Caco-2 (cell line): ENCODE measurements at regions not wholly inside any gene's neighbourhood (a gene's known extent, or its start where the extent isn't known, plus 50 kb on each side); places are given as distances from the start of the nearest gene placed in this dataset.

Experiments used
- BruUV-seq: library from RNA; stranded (reverse); fragments of 400-500 nt; replicated peaks from 2 replicates; lab custom pipeline; 2021; lab: Mats Ljungman, UMichigan
- CTCF ChIA-PET: fragments of 300-600 bp; sonication (Branson Sonifier 250); formaldehyde crosslinking; loops from one replicate; lab custom pipeline; 2022; ENCODE audit warnings: antibody characterized with exemption; lab: Charles Lee
- POLR2A ChIA-PET: fragments of 300-600 bp; sonication (Branson Sonifier 250); formaldehyde crosslinking; loops from one replicate; lab custom pipeline; 2022; ENCODE audit warnings: antibody characterized with exemption; lab: Charles Lee
- DNase-seq, 2 experiments: peaks; one replicate each; pipeline versions ENCODE4 v3.0.0 to v3.0.0-alpha.2; 2020 to 2022
- H3K27me3 ChIP-seq: replicated peaks from 2 replicates; pipeline ENCODE4 v1.6.0; 2011; ENCODE audit warnings: low read length; ENCODE audit not compliant: control insufficient read depth, insufficient read depth
- H3K36me3 ChIP-seq: 2 replicates; pipeline ENCODE4 v1.5.1; 2011; ENCODE audit warnings: low read length; ENCODE audit not compliant: control insufficient read depth, insufficient read depth
- H3K4me1 ChIP-seq: fragments of 250-450 bp; sonication (Bioruptor Pico); 2 replicates; pipeline ENCODE4 v1.5.1; 2020; ENCODE audit warnings: mild to moderate bottlenecking
- H3K4me3 ChIP-seq: 2 replicates; pipeline ENCODE4 v1.5.1; 2011; ENCODE audit warnings: low read depth, mild to moderate bottlenecking, control low read depth, low read length
- H3K9me3 ChIP-seq: fragments of 250-450 bp; sonication (Bioruptor Pico); 2 replicates; pipeline ENCODE4 v1.5.1; 2020; ENCODE audit warnings: mild to moderate bottlenecking, moderate library complexity
- H3K27ac Mint-ChIP-seq: one replicate; pipeline ENCODE4 v1.8.0; 2022; ENCODE audit warnings: mixed read lengths; ENCODE audit not compliant: unreplicated experiment
- H3K27me3 Mint-ChIP-seq: one replicate; pipeline ENCODE4 v1.8.0; 2022; ENCODE audit warnings: mixed read lengths; ENCODE audit not compliant: insufficient read depth, unreplicated experiment
- H3K36me3 Mint-ChIP-seq: one replicate; pipeline ENCODE4 v1.8.0; 2022; ENCODE audit warnings: mild to moderate bottlenecking, mixed read lengths; ENCODE audit not compliant: insufficient read depth, unreplicated experiment
- H3K4me1 Mint-ChIP-seq: one replicate; pipeline ENCODE4 v1.8.0; 2022; ENCODE audit warnings: low read depth, mixed read lengths; ENCODE audit not compliant: unreplicated experiment
- H3K4me3 Mint-ChIP-seq: one replicate; pipeline ENCODE4 v1.8.0; 2022; ENCODE audit warnings: mild to moderate bottlenecking, moderate library complexity, mixed read lengths; ENCODE audit not compliant: unreplicated experiment
- H3K9me3 Mint-ChIP-seq: one replicate; pipeline ENCODE4 v1.8.0; 2022; ENCODE audit warnings: mixed read lengths; ENCODE audit not compliant: unreplicated experiment
- CTCF ChIP-seq, 2 experiments: fragments of 200-600 bp in 1 of 2; IDR thresholded peaks; 1 replicate in 1 of 2; 2 replicates in 1 of 2; pipeline versions ENCODE4 v1.5.1 to v1.8.0; 2011 to 2022; ENCODE audit warnings: antibody characterized with exemption in 1 of 2, control low read depth in 1 of 2, inconsistent platforms in 1 of 2, low read depth in 1 of 2, low read length in 1 of 2, mild to moderate bottlenecking in 1 of 2, moderate library complexity in 1 of 2; ENCODE audit not compliant: insufficient read depth in 1 of 2, severe bottlenecking in 1 of 2, unreplicated experiment in 1 of 2
- intact Hi-C: fragments of 100-400 bp; cut with micrococcal nuclease; formaldehyde crosslinking; loops from one replicate; pipeline ENCODE4 v1.10.0; 2022; ENCODE audit not compliant: unreplicated experiment

GRCh38 chr1:4483021-4483625 is 171.3 kb upstream of the AJAP1 start:
- Mint-ChIP-seq H3K4me3 (no peak overlapping the region), H3K27me3 (no peaks in the 10 kb centered on the region), H3K4me1 (no peaks in the 10 kb centered on the region), H3K9me3 (no peaks in the 10 kb centered on the region), H3K27ac (no peak overlapping the region), H3K36me3 (no peaks in the 10 kb centered on the region)
- Histone ChIP-seq H3K9me3 (no peaks in the 10 kb centered on the region), H3K4me3 (no peak overlapping the region), H3K36me3 (no peaks in the 10 kb centered on the region), H3K27me3 (no peaks in the 10 kb centered on the region), H3K4me1 (no peaks in the 10 kb centered on the region)
- ChIA-PET POLR2A (no interaction called here), CTCF (no interaction called here)
- BruUV-seq = no TSS peak
- intact Hi-C loops = no loop called here
- no peak for DNase-seq
- no peak for TF ChIP-seq CTCF (IDR thresholded peaks at IDR 0.05; ENCODE audit: insufficient read depth in 1 of 2, low read depth in 1 of 2, low read length in 1 of 2, severe bottlenecking in 1 of 2, unreplicated experiment in 1 of 2)

- H3K36me3 Mint-ChIP-seq = no peaks in the 10 kb centered on the region
These were observed 169.0 kb upstream of the AJAP1 start for GRCh38 chr1:4485398-4485797.

GRCh38 chr1:4485878-4486277 is 168.5 kb upstream of the AJAP1 start:
- no peak for DNase-seq
- H3K27me3 Mint-ChIP-seq = peaks cover 2% of the 10 kb centered on the region
- intact Hi-C loops = no loop called here
- no peaks in the 10 kb centered on the region for H3K36me3 ChIP-seq
- no peaks in the 10 kb centered on the region for H3K4me1 ChIP-seq
- no peak for TF ChIP-seq CTCF (IDR thresholded peaks at IDR 0.05; ENCODE audit: insufficient read depth in 1 of 2, low read depth in 1 of 2, low read length in 1 of 2, severe bottlenecking in 1 of 2, unreplicated experiment in 1 of 2)
- no TSS peak for BruUV-seq
- peaks cover 4% of the 10 kb centered on the region for H3K9me3 Mint-ChIP-seq
- ChIA-PET CTCF (no interaction called here), POLR2A (no interaction called here)
- no peak overlapping the region for H3K27ac Mint-ChIP-seq
- no peaks in the 10 kb centered on the region for H3K36me3 Mint-ChIP-seq
- H3K4me3 ChIP-seq = no peak overlapping the region
- H3K4me3 Mint-ChIP-seq = no peak overlapping the region
- H3K27me3 ChIP-seq = no peaks in the 10 kb centered on the region
- no peaks in the 10 kb centered on the region for H3K9me3 ChIP-seq
- H3K4me1 Mint-ChIP-seq = no peaks in the 10 kb centered on the region

More at GRCh38 chr1:4485398-4485797, 169.0 kb upstream of the AJAP1 start:
- DNase-seq = no peak
- Mint-ChIP-seq H3K27ac (no peak overlapping the region), H3K9me3 (no peaks in the 10 kb centered on the region), H3K27me3 (no peaks in the 10 kb centered on the region), H3K4me3 (no peak overlapping the region), H3K4me1 (no peaks in the 10 kb centered on the region)
- Histone ChIP-seq H3K36me3 (no peaks in the 10 kb centered on the region), H3K4me1 (no peaks in the 10 kb centered on the region), H3K4me3 (no peak overlapping the region), H3K27me3 (no peaks in the 10 kb centered on the region), H3K9me3 (no peaks in the 10 kb centered on the region)
- TF ChIP-seq CTCF (IDR thresholded peaks at IDR 0.05; ENCODE audit: insufficient read depth in 1 of 2, low read depth in 1 of 2, low read length in 1 of 2, severe bottlenecking in 1 of 2, unreplicated experiment in 1 of 2) = no peak
- CTCF ChIA-PET = no interaction called here
- intact Hi-C loops = no loop called here
- POLR2A ChIA-PET = no interaction called here
- BruUV-seq = no TSS peak
